ENCODE measurements at regions not wholly inside any gene's neighbourhood (a gene's known extent, or its start where the extent isn't known, plus 50 kb on each side); places are given as distances from the start of the nearest gene placed in this dataset.
"Not testable (repeated sequence)": the region's sequence is repeated elsewhere in the genome, so short reads cannot be mapped to it uniquely, and the experiment has no call there.

- Mint-ChIP-seq H3K4me1 (no peaks in the 10 kb centered on the region), H3K9me3 (peaks cover 16% of the 10 kb centered on the region), H3K36me3 (no peaks in the 10 kb centered on the region), H3K27ac (no peak overlapping the region), H3K4me3 (no peak overlapping the region)
- ATAC-seq (no peak), DNase-seq (ENCODE audit: low spot score in 2 of 2) (no peak)
Measured at GRCh38 chr12:83613586-83614110, 926.9 kb downstream of the TMTC2 start.

- Mint-ChIP-seq H3K4me1 (no peaks in the 10 kb centered on the region), H3K27ac (no peak overlapping the region), H3K4me3 (no peak overlapping the region), H3K9me3 (peaks cover 26% of the 10 kb centered on the region), H3K36me3 (no peaks in the 10 kb centered on the region)
- no peak for ATAC-seq
- no peak for DNase-seq (ENCODE audit: low spot score in 2 of 2)
Measured at GRCh38 chr12:83603106-83603505, 916.4 kb downstream of the TMTC2 start.

GRCh38 chr12:83575326-83575725 is 888.6 kb downstream of the TMTC2 start:
- no peak overlapping the region for H3K27ac Mint-ChIP-seq
- ATAC-seq (no peak), DNase-seq (ENCODE audit: low spot score in 2 of 2) (no peak)
- H3K4me1 Mint-ChIP-seq: no peaks in the 10 kb centered on the region
- H3K9me3 Mint-ChIP-seq: peaks cover 3% of the 10 kb centered on the region
- H3K36me3 Mint-ChIP-seq: no peaks in the 10 kb centered on the region
- no peak overlapping the region for H3K4me3 Mint-ChIP-seq

- H3K27ac Mint-ChIP-seq: no peak overlapping the region
- no peak for ATAC-seq
- peaks cover 4% of the 10 kb centered on the region for H3K9me3 Mint-ChIP-seq
- H3K36me3 Mint-ChIP-seq: no peaks in the 10 kb centered on the region
- DNase-seq (ENCODE audit: low spot score in 2 of 2): no peak
- H3K4me3 Mint-ChIP-seq: no peak overlapping the region
- H3K4me1 Mint-ChIP-seq: no peaks in the 10 kb centered on the region
Measured at GRCh38 chr12:83574142-83574541, 887.4 kb downstream of the TMTC2 start.

GRCh38 chr12:83573671-83574070 is 887.0 kb downstream of the TMTC2 start:
- ATAC-seq (no peak), DNase-seq (ENCODE audit: low spot score in 2 of 2) (no peak)
- H3K4me1 Mint-ChIP-seq: no peaks in the 10 kb centered on the region
- no peak overlapping the region for H3K4me3 Mint-ChIP-seq
- H3K9me3 Mint-ChIP-seq: peaks cover 8% of the 10 kb centered on the region
- H3K36me3 Mint-ChIP-seq: no peaks in the 10 kb centered on the region
- no peak overlapping the region for H3K27ac Mint-ChIP-seq

GRCh38 chr12:83559650-83560049 is 872.9 kb downstream of the TMTC2 start:
- H3K9me3 Mint-ChIP-seq: peaks cover 6% of the 10 kb centered on the region

GRCh38 chr12:83556040-83556439 is 869.3 kb downstream of the TMTC2 start:
- not testable (repeated sequence) for ATAC-seq, H3K4me1 Mint-ChIP-seq
- peaks cover 10% of the 10 kb centered on the region for H3K9me3 Mint-ChIP-seq

More at GRCh38 chr12:83559650-83560049, 872.9 kb downstream of the TMTC2 start:
- no peaks in the 10 kb centered on the region for H3K36me3 Mint-ChIP-seq
- no peak overlapping the region for H3K27ac Mint-ChIP-seq
- no peak for ATAC-seq
- no peak overlapping the region for H3K4me3 Mint-ChIP-seq
- no peak for DNase-seq (ENCODE audit: low spot score in 2 of 2)
- H3K4me1 Mint-ChIP-seq: no peaks in the 10 kb centered on the region

GRCh38 chr12:83541446-83541845 is 854.7 kb downstream of the TMTC2 start:
- Mint-ChIP-seq H3K9me3 (peaks cover 8% of the 10 kb centered on the region), H3K4me1 (no peaks in the 10 kb centered on the region), H3K4me3 (no peak overlapping the region), H3K27ac (no peak overlapping the region), H3K36me3 (no peaks in the 10 kb centered on the region)
- no peak for ATAC-seq
- DNase-seq (ENCODE audit: low spot score in 2 of 2): no peak

More at GRCh38 chr12:83556040-83556439, 869.3 kb downstream of the TMTC2 start:
- H3K36me3 Mint-ChIP-seq; H3K4me3 Mint-ChIP-seq; H3K27ac Mint-ChIP-seq; DNase-seq (ENCODE audit: low spot score in 2 of 2): not testable (repeated sequence)

GRCh38 chr12:83538361-83538965 is 851.8 kb downstream of the TMTC2 start:
- Mint-ChIP-seq H3K36me3 (no peaks in the 10 kb centered on the region), H3K9me3 (peaks cover 4% of the 10 kb centered on the region), H3K4me1 (no peaks in the 10 kb centered on the region), H3K27ac (no peak overlapping the region), H3K4me3 (no peak overlapping the region)
- ATAC-seq: no peak
- DNase-seq (ENCODE audit: low spot score in 2 of 2): no peak

GRCh38 chr12:83537428-83538053 is 850.8 kb downstream of the TMTC2 start:
- no peaks in the 10 kb centered on the region for H3K4me1 Mint-ChIP-seq
- DNase-seq (ENCODE audit: low spot score in 2 of 2) (no peak), ATAC-seq (no peak)
- H3K4me3 Mint-ChIP-seq: no peak overlapping the region
- no peaks in the 10 kb centered on the region for H3K36me3 Mint-ChIP-seq
- no peak overlapping the region for H3K27ac Mint-ChIP-seq
- no peaks in the 10 kb centered on the region for H3K9me3 Mint-ChIP-seq

- Mint-ChIP-seq H3K4me3 (no peak overlapping the region), H3K9me3 (peaks cover under 1% of the 10 kb centered on the region), H3K4me1 (no peaks in the 10 kb centered on the region), H3K36me3 (no peaks in the 10 kb centered on the region), H3K27ac (no peak overlapping the region)
- DNase-seq (ENCODE audit: low spot score in 2 of 2): no peak
- ATAC-seq: no peak
Measured at GRCh38 chr12:83536496-83536895, 849.8 kb downstream of the TMTC2 start.

GRCh38 chr12:83528571-83528970 is 841.9 kb downstream of the TMTC2 start:
- Mint-ChIP-seq H3K36me3 (no peaks in the 10 kb centered on the region), H3K4me1 (no peaks in the 10 kb centered on the region), H3K9me3 (peaks cover 13% of the 10 kb centered on the region), H3K27ac (no peak overlapping the region), H3K4me3 (no peak overlapping the region)
- no peak for DNase-seq (ENCODE audit: low spot score in 2 of 2)
- no peak for ATAC-seq

GRCh38 chr12:83527810-83528209 is 841.1 kb downstream of the TMTC2 start:
- ATAC-seq (no peak), DNase-seq (ENCODE audit: low spot score in 2 of 2) (no peak)
- Mint-ChIP-seq H3K4me1 (no peaks in the 10 kb centered on the region), H3K9me3 (peaks cover 20% of the 10 kb centered on the region), H3K27ac (no peak overlapping the region), H3K4me3 (no peak overlapping the region), H3K36me3 (no peaks in the 10 kb centered on the region)

- Mint-ChIP-seq H3K9me3 (peaks cover 7% of the 10 kb centered on the region), H3K4me3 (no peak overlapping the region), H3K4me1 (no peaks in the 10 kb centered on the region), H3K27ac (no peak overlapping the region), H3K36me3 (no peaks in the 10 kb centered on the region)
- no peak for ATAC-seq
- DNase-seq (ENCODE audit: low spot score in 2 of 2): no peak
Measured at GRCh38 chr12:83515306-83516026, 828.8 kb downstream of the TMTC2 start.

- no peak for DNase-seq (ENCODE audit: low spot score in 2 of 2)
- Mint-ChIP-seq H3K27ac (no peak overlapping the region), H3K9me3 (peaks cover 7% of the 10 kb centered on the region), H3K4me3 (no peak overlapping the region), H3K4me1 (no peaks in the 10 kb centered on the region), H3K36me3 (no peaks in the 10 kb centered on the region)
- ATAC-seq: no peak
Measured at GRCh38 chr12:83514372-83514771, 827.7 kb downstream of the TMTC2 start.

GRCh38 chr12:83506841-83507240 is 820.1 kb downstream of the TMTC2 start:
- no peaks in the 10 kb centered on the region for H3K4me1 Mint-ChIP-seq
- H3K36me3 Mint-ChIP-seq: no peaks in the 10 kb centered on the region
- no peak for DNase-seq (ENCODE audit: low spot score in 2 of 2)
- no peak for ATAC-seq
- H3K27ac Mint-ChIP-seq: no peak overlapping the region
- H3K4me3 Mint-ChIP-seq: no peak overlapping the region
- H3K9me3 Mint-ChIP-seq: peaks cover 3% of the 10 kb centered on the region

Measured in stimulated activated effector memory CD8-positive, alpha-beta T cell treated with anti-CD3 and anti-CD28 coated beads, Interleukin-12 subunit alpha, Interleukin-12 subunit beta, amount 100 ng/mL, for 72 hours (primary cell).